Activated T-helper 1 cell treated with anti-CD3 and anti-CD28 coated beads, Interleukin-2, amount 50 U/mL, for 16 hours (primary cell): ENCODE measurements at regions not wholly inside any gene's neighbourhood (a gene's known extent, or its start where the extent isn't known, plus 50 kb on each side); places are given as distances from the start of the nearest gene placed in this dataset.
A peak's percentile ranks its signal among the peaks of the same experiment; 100 is the strongest.
"Not testable (repeated sequence)": the region's sequence is repeated elsewhere in the genome, so short reads cannot be mapped to it uniquely, and the experiment has no call there.

Source experiments
- DNase-seq, 2 donors: peaks; one replicate each; pipeline ENCODE4 v3.0.0-alpha.2; 2020; ENCODE audit warnings: low read depth in 1 of 2, low spot score in 1 of 2

GRCh38 chr21:32934068-32934467 is 91.7 kb upstream of the OLIG2 start:
- not testable (repeated sequence) for DNase-seq

GRCh38 chr21:32934829-32935228 is 90.9 kb upstream of the OLIG2 start:
- DNase-seq: no peak

GRCh38 chr21:32940079-32941014 is 85.4 kb upstream of the OLIG2 start:
- DNase-seq: peak in 1 of 2 donors; percentile 11

GRCh38 chr21:32941263-32941662 is 84.5 kb upstream of the OLIG2 start:
- DNase-seq: no peak

GRCh38 chr21:32946654-32947053 is 79.1 kb upstream of the OLIG2 start:
- no peak for DNase-seq

- DNase-seq: no peak
These were observed 78.0 kb upstream of the OLIG2 start for GRCh38 chr21:32947736-32948135.

GRCh38 chr21:32949701-32950100 is 76.0 kb upstream of the OLIG2 start:
- DNase-seq: no peak

GRCh38 chr21:32951041-32951440 is 74.7 kb upstream of the OLIG2 start:
- no peak for DNase-seq

GRCh38 chr21:32954353-32954752 is 71.4 kb upstream of the OLIG2 start:
- no peak for DNase-seq

- DNase-seq: no peak
These were observed 70.2 kb upstream of the OLIG2 start for GRCh38 chr21:32955311-32956060.

GRCh38 chr21:32956061-32956656 is 69.6 kb upstream of the OLIG2 start:
- no peak for DNase-seq

- DNase-seq: no peak
These were observed 68.2 kb upstream of the OLIG2 start for GRCh38 chr21:32957545-32957944.

GRCh38 chr21:32958288-32959002 is 67.3 kb upstream of the OLIG2 start:
- no peak for DNase-seq

- no peak for DNase-seq
These were observed 63.5 kb upstream of the OLIG2 start for GRCh38 chr21:32962268-32962667.

GRCh38 chr21:32965129-32965680 is 60.5 kb upstream of the OLIG2 start:
- DNase-seq: no peak

GRCh38 chr21:32966120-32966519 is 59.6 kb upstream of the OLIG2 start:
- no peak for DNase-seq

- DNase-seq: not testable (repeated sequence)
These were observed 57.6 kb upstream of the OLIG2 start for GRCh38 chr21:32968103-32968502.

GRCh38 chr21:32974653-32975052 is 51.1 kb upstream of the OLIG2 start:
- no peak for DNase-seq

- no peak for DNase-seq
These were observed 49.8 kb upstream of the OLIG2 start for GRCh38 chr21:32975811-32976431.
